ENCODE measurements at regions not wholly inside any gene's neighbourhood (a gene's known extent, or its start where the extent isn't known, plus 50 kb on each side); places are given as distances from the start of the nearest gene placed in this dataset.

DNA sequence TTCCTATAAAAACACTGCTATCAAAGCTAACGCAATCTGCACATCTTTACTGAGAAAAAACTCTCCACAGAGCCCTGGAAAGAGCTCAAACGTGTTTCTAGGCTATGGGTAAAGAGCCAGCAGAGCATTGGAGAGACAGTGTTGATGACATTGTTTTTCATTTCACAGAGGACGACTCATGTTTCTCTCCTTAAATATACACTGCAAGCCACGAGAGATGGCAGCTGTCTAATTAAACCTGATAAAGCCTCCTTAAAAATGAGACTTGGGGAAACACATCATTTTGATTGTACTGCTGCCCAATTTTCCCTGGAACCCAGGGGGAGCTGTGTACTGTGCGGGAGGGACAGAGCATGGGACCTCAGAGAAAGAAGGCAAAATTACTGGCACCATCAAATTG is 294.3 kb upstream of the SETBP1 start:
- no peak for TF ChIP-seq POLR2A (IDR thresholded peaks at IDR 0.05)
- TF ChIP-seq CTCF (IDR thresholded peaks at IDR 0.05) = no peak
